Activated naive CD4-positive, alpha-beta T cell treated with anti-CD3 and anti-CD28 coated beads, Interleukin-2, amount 50 U/mL, for 24 hours (primary cell): ENCODE measurements at regions not wholly inside any gene's neighbourhood (a gene's known extent, or its start where the extent isn't known, plus 50 kb on each side); places are given as distances from the start of the nearest gene placed in this dataset.
"Not testable (repeated sequence)": the region's sequence is repeated elsewhere in the genome, so short reads cannot be mapped to it uniquely, and the experiment has no call there.

Experiments used
- H3K27ac Mint-ChIP-seq: one replicate; pipeline ENCODE4 v1.8.0; 2021; ENCODE audit warnings: mild to moderate bottlenecking, mixed read lengths
- H3K27me3 Mint-ChIP-seq: one replicate; pipeline ENCODE4 v1.8.0; 2021; ENCODE audit warnings: mixed read lengths
- H3K36me3 Mint-ChIP-seq: one replicate; pipeline ENCODE4 v1.8.0; 2021; ENCODE audit warnings: mixed read lengths
- H3K4me1 Mint-ChIP-seq: one replicate; pipeline ENCODE4 v1.8.0; 2021; ENCODE audit warnings: mixed read lengths
- H3K4me3 Mint-ChIP-seq: one replicate; pipeline ENCODE4 v1.8.0; 2021; ENCODE audit warnings: mild to moderate bottlenecking, mixed read lengths
- H3K9me3 Mint-ChIP-seq: one replicate; pipeline ENCODE4 v1.8.0; 2021; ENCODE audit warnings: mixed read lengths

GRCh38 chr15:69693059-69693458, 240.4 kb downstream of the RPLP1 start:
- H3K27ac Mint-ChIP-seq: no peak overlapping the region
- peaks cover 6% of the 10 kb centered on the region for H3K36me3 Mint-ChIP-seq
- no peaks in the 10 kb centered on the region for H3K4me1 Mint-ChIP-seq
- H3K27me3 Mint-ChIP-seq: no peaks in the 10 kb centered on the region
- no peak overlapping the region for H3K4me3 Mint-ChIP-seq
- H3K9me3 Mint-ChIP-seq: peaks cover 4% of the 10 kb centered on the region

GRCh38 chr15:69696946-69697345, 244.3 kb downstream of the RPLP1 start:
- H3K4me1 Mint-ChIP-seq: no peaks in the 10 kb centered on the region
- no peak overlapping the region for H3K4me3 Mint-ChIP-seq
- H3K27ac Mint-ChIP-seq: peak overlapping the region; percentile 6
- H3K36me3 Mint-ChIP-seq: no peaks in the 10 kb centered on the region
- no peaks in the 10 kb centered on the region for H3K27me3 Mint-ChIP-seq
- no peaks in the 10 kb centered on the region for H3K9me3 Mint-ChIP-seq

- no peaks in the 10 kb centered on the region for H3K27me3 Mint-ChIP-seq
- H3K27ac Mint-ChIP-seq: no peak overlapping the region
- H3K9me3 Mint-ChIP-seq: no peaks in the 10 kb centered on the region
- H3K4me1 Mint-ChIP-seq: no peaks in the 10 kb centered on the region
- no peak overlapping the region for H3K4me3 Mint-ChIP-seq
- no peaks in the 10 kb centered on the region for H3K36me3 Mint-ChIP-seq
Observed at GRCh38 chr15:69697916-69698315, 245.3 kb downstream of the RPLP1 start.

- no peaks in the 10 kb centered on the region for H3K9me3 Mint-ChIP-seq
- no peak overlapping the region for H3K4me3 Mint-ChIP-seq
- H3K36me3 Mint-ChIP-seq: no peaks in the 10 kb centered on the region
- H3K27ac Mint-ChIP-seq: no peak overlapping the region
- no peaks in the 10 kb centered on the region for H3K27me3 Mint-ChIP-seq
- no peaks in the 10 kb centered on the region for H3K4me1 Mint-ChIP-seq
Observed at GRCh38 chr15:69699096-69699495, 246.5 kb downstream of the RPLP1 start.

- Mint-ChIP-seq H3K27me3 (no peaks in the 10 kb centered on the region), H3K9me3 (no peaks in the 10 kb centered on the region), H3K4me3 (no peak overlapping the region), H3K27ac (no peak overlapping the region), H3K36me3 (no peaks in the 10 kb centered on the region), H3K4me1 (no peaks in the 10 kb centered on the region)
Observed at GRCh38 chr15:69700380-69700779, 247.8 kb downstream of the RPLP1 start.

GRCh38 chr15:69701198-69701597, 248.6 kb downstream of the RPLP1 start:
- no peaks in the 10 kb centered on the region for H3K4me1 Mint-ChIP-seq
- H3K36me3 Mint-ChIP-seq: no peaks in the 10 kb centered on the region
- H3K27me3 Mint-ChIP-seq: no peaks in the 10 kb centered on the region
- no peaks in the 10 kb centered on the region for H3K9me3 Mint-ChIP-seq
- H3K27ac Mint-ChIP-seq: no peak overlapping the region
- no peak overlapping the region for H3K4me3 Mint-ChIP-seq

- no peaks in the 10 kb centered on the region for H3K4me1 Mint-ChIP-seq
- peaks cover 4% of the 10 kb centered on the region for H3K36me3 Mint-ChIP-seq
- H3K27ac Mint-ChIP-seq: no peak overlapping the region
- no peaks in the 10 kb centered on the region for H3K27me3 Mint-ChIP-seq
- peaks cover 6% of the 10 kb centered on the region for H3K9me3 Mint-ChIP-seq
- no peak overlapping the region for H3K4me3 Mint-ChIP-seq
Observed at GRCh38 chr15:69703532-69704187, 251.0 kb downstream of the RPLP1 start.

- Mint-ChIP-seq H3K27ac (no peak overlapping the region), H3K4me1 (no peaks in the 10 kb centered on the region), H3K36me3 (peaks cover 4% of the 10 kb centered on the region), H3K9me3 (peaks cover 6% of the 10 kb centered on the region), H3K4me3 (no peak overlapping the region), H3K27me3 (no peaks in the 10 kb centered on the region)
Observed at GRCh38 chr15:69704229-69704628, 251.6 kb downstream of the RPLP1 start.

- Mint-ChIP-seq H3K36me3 (peaks cover 4% of the 10 kb centered on the region), H3K4me1 (no peaks in the 10 kb centered on the region), H3K27me3 (no peaks in the 10 kb centered on the region), H3K9me3 (peaks cover 9% of the 10 kb centered on the region), H3K27ac (no peak overlapping the region), H3K4me3 (no peak overlapping the region)
Observed at GRCh38 chr15:69704700-69705099, 252.1 kb downstream of the RPLP1 start.

GRCh38 chr15:69706353-69707097, 253.9 kb downstream of the RPLP1 start:
- Mint-ChIP-seq H3K27me3 (no peaks in the 10 kb centered on the region), H3K27ac (no peak overlapping the region), H3K36me3 (peaks cover 4% of the 10 kb centered on the region), H3K9me3 (peaks cover 10% of the 10 kb centered on the region), H3K4me3 (no peak overlapping the region), H3K4me1 (no peaks in the 10 kb centered on the region)

GRCh38 chr15:69707241-69707640, 254.6 kb downstream of the RPLP1 start:
- not testable (repeated sequence) for H3K27me3 Mint-ChIP-seq, H3K4me1 Mint-ChIP-seq, H3K36me3 Mint-ChIP-seq, H3K4me3 Mint-ChIP-seq, H3K27ac Mint-ChIP-seq
- H3K9me3 Mint-ChIP-seq: peaks cover 10% of the 10 kb centered on the region

GRCh38 chr15:69708436-69709122, 256.0 kb downstream of the RPLP1 start:
- not testable (repeated sequence) for H3K4me3 Mint-ChIP-seq, H3K36me3 Mint-ChIP-seq, H3K27me3 Mint-ChIP-seq
- Mint-ChIP-seq H3K9me3 (peaks cover 10% of the 10 kb centered on the region), H3K27ac (peak overlapping the region; percentile 46), H3K4me1 (peaks cover 11% of the 10 kb centered on the region)

GRCh38 chr15:69712991-69713390, 260.4 kb downstream of the RPLP1 start:
- no peak overlapping the region for H3K27ac Mint-ChIP-seq
- peaks cover 4% of the 10 kb centered on the region for H3K36me3 Mint-ChIP-seq
- H3K27me3 Mint-ChIP-seq: no peaks in the 10 kb centered on the region
- H3K4me3 Mint-ChIP-seq: no peak overlapping the region
- H3K4me1 Mint-ChIP-seq: peaks cover 50% of the 10 kb centered on the region
- H3K9me3 Mint-ChIP-seq: peaks cover 10% of the 10 kb centered on the region

- Mint-ChIP-seq H3K36me3 (no peaks in the 10 kb centered on the region), H3K4me3 (peak overlapping the region; percentile 30), H3K9me3 (peaks cover 4% of the 10 kb centered on the region), H3K27ac (peak overlapping the region; percentile 57), H3K4me1 (peaks cover 58% of the 10 kb centered on the region), H3K27me3 (no peaks in the 10 kb centered on the region)
Observed at GRCh38 chr15:69713726-69714559, 261.3 kb downstream of the RPLP1 start.

- H3K36me3 Mint-ChIP-seq: no peaks in the 10 kb centered on the region
- no peak overlapping the region for H3K4me3 Mint-ChIP-seq
- H3K4me1 Mint-ChIP-seq: peaks cover 70% of the 10 kb centered on the region
- no peaks in the 10 kb centered on the region for H3K27me3 Mint-ChIP-seq
- H3K9me3 Mint-ChIP-seq: no peaks in the 10 kb centered on the region
- H3K27ac Mint-ChIP-seq: peak overlapping the region; percentile 49
Observed at GRCh38 chr15:69715210-69715609, 262.6 kb downstream of the RPLP1 start.
